H1 (cell line): ENCODE measurements at regions not wholly inside any gene's neighbourhood (a gene's known extent, or its start where the extent isn't known, plus 50 kb on each side); places are given as distances from the start of the nearest gene placed in this dataset.

ENCODE experiments used
- CTCF ChIA-PET: fragments of 300-600 bp; sonication (Branson Sonifier 250); formaldehyde crosslinking; loops from one replicate; lab custom pipeline; 2021; ENCODE audit not compliant: partially characterized antibody; lab: Charles Lee
- POLR2A ChIA-PET: fragments of 300-600 bp; sonication (Branson Sonifier 250); formaldehyde crosslinking; loops from one replicate; lab custom pipeline; 2021; ENCODE audit warnings: inconsistent platforms; ENCODE audit not compliant: partially characterized antibody; lab: Charles Lee
- DNase-seq, 2 experiments: peaks; one replicate each; pipeline versions ENCODE4 v3.0.0 to v3.0.0-alpha.2; 2010 to 2022; ENCODE audit warnings: low spot score in 2 of 2, low read depth in 1 of 2, mixed read lengths in 1 of 2
- FAIRE-seq: peaks from 2 replicates; lab custom pipeline; 2011; peaks lifted over from hg19 to GRCh38; lab: Jason Lieb, UNC
- H2AFZ ChIP-seq: 2 replicates; pipeline ENCODE4 v1.8.1; 2012; ENCODE audit warnings: low read length, inconsistent platforms
- H2AK5ac ChIP-seq: 2 replicates; pipeline ENCODE4 v1.6.1; 2013; ENCODE audit warnings: low read depth, low read length
- H2BK120ac ChIP-seq: replicated peaks from 2 replicates; pipeline ENCODE3; 2013; ENCODE audit warnings: low read depth, low read length, inconsistent platforms
- H2BK12ac ChIP-seq: 2 replicates; pipeline ENCODE4 v1.6.1; 2013; ENCODE audit warnings: low read depth, low read length
- H2BK15ac ChIP-seq: 2 replicates; pipeline ENCODE4 v1.6.1; 2013; ENCODE audit warnings: low read length
- H2BK20ac ChIP-seq: 2 replicates; pipeline ENCODE4 v1.6.1; 2013; ENCODE audit warnings: low read length
- H2BK5ac ChIP-seq: 2 replicates; pipeline ENCODE4 v1.6.1; 2013; ENCODE audit warnings: low read depth, low read length
- H3K14ac ChIP-seq: 2 replicates; pipeline ENCODE4 v1.6.1; 2013; ENCODE audit warnings: inconsistent platforms; ENCODE audit not compliant: insufficient read length
- H3K18ac ChIP-seq: 2 replicates; pipeline ENCODE4 v1.6.1; 2013; ENCODE audit warnings: low read length; ENCODE audit errors: extremely low read depth
- H3K23ac ChIP-seq: 2 replicates; pipeline ENCODE4 v1.6.1; 2013; ENCODE audit warnings: inconsistent platforms; ENCODE audit not compliant: insufficient read length
- H3K23me2 ChIP-seq: 2 replicates; pipeline ENCODE4 v1.6.1; 2013; ENCODE audit warnings: low read depth, low read length
- H3K27ac ChIP-seq: 2 replicates; pipeline ENCODE4 v1.6.1; 2011; ENCODE audit warnings: low read depth, low read length, inconsistent platforms
- H3K27me3 ChIP-seq, 4 experiments: replicated peaks in 1 of 4; 1 replicate in 1 of 4; 2 replicates in 3 of 4; pipeline versions ENCODE4 v1.6.1 to v1.8.1; 2011 to 2013; ENCODE audit warnings: low read length in 3 of 4, mild to moderate bottlenecking in 3 of 4, inconsistent platforms in 2 of 4, mixed read lengths in 2 of 4, moderate library complexity in 1 of 4; ENCODE audit not compliant: control insufficient read depth in 3 of 4, insufficient read depth in 3 of 4; ENCODE audit errors: extremely low read depth in 1 of 4
- H3K36me3 ChIP-seq, 4 experiments: 2 replicates each; pipeline versions ENCODE4 v1.6.1 to v1.8.1; 2011 to 2013; ENCODE audit warnings: mild to moderate bottlenecking in 4 of 4, low read length in 3 of 4, moderate library complexity in 2 of 4, control low read depth in 1 of 4, inconsistent platforms in 1 of 4; ENCODE audit not compliant: insufficient read depth in 4 of 4, control insufficient read depth in 2 of 4
- H3K4ac ChIP-seq: replicated peaks from 2 replicates; pipeline ENCODE3; 2013; ENCODE audit warnings: low read length, low read depth, mixed read lengths, inconsistent platforms; ENCODE audit not compliant: insufficient read length
- H3K4me1 ChIP-seq, 4 experiments: replicated peaks in 1 of 4; 1 replicate in 1 of 4; 2 replicates in 3 of 4; pipeline versions ENCODE4 v1.6.1 to v1.8.1; 2011 to 2013; ENCODE audit warnings: low read length in 3 of 4, inconsistent platforms in 2 of 4, mixed read lengths in 1 of 4; ENCODE audit not compliant: insufficient read depth in 4 of 4, control insufficient read depth in 3 of 4
- H3K4me2 ChIP-seq, 2 experiments: 2 replicates each; pipeline versions ENCODE4 v1.6.1 to v1.8.1; 2011 to 2013; ENCODE audit warnings: low read depth in 2 of 2, low read length in 2 of 2, control low read depth in 1 of 2, inconsistent platforms in 1 of 2, mild to moderate bottlenecking in 1 of 2; ENCODE audit not compliant: insufficient read depth in 1 of 2
- H3K4me3 ChIP-seq, 4 experiments: fragments of 200-600, 300-600 bp in 1 of 4; sonication (generic), shearing (Covaris generic), sonication (Bioruptor Twin) in 1 of 4; 2 replicates each; pipeline versions ENCODE4 v1.5.1 to v1.8.1; 2011 to 2016; ENCODE audit warnings: low read length in 4 of 4, low read depth in 3 of 4, control low read depth in 2 of 4, inconsistent platforms in 2 of 4, mild to moderate bottlenecking in 2 of 4, mixed read lengths in 1 of 4, moderate library complexity in 1 of 4; ENCODE audit not compliant: insufficient read depth in 2 of 4; ENCODE audit errors: extremely low read depth in 1 of 4
- H3K56ac ChIP-seq: replicated peaks from 2 replicates; pipeline ENCODE3; 2013; ENCODE audit warnings: low read depth, mild to moderate bottlenecking, mixed read lengths, low read length, inconsistent platforms; ENCODE audit not compliant: insufficient read length
- H3K79me1 ChIP-seq: 2 replicates; pipeline ENCODE4 v1.6.1; 2013; ENCODE audit warnings: low read depth, low read length, control low read depth
- H3K79me2 ChIP-seq, 2 experiments: 2 replicates each; pipeline versions ENCODE4 v1.6.1 to v1.8.1; 2012 to 2013; ENCODE audit warnings: low read length in 2 of 2, mild to moderate bottlenecking in 2 of 2, inconsistent platforms in 1 of 2; ENCODE audit not compliant: insufficient read depth in 2 of 2, control insufficient read depth in 1 of 2
- H3K9ac ChIP-seq, 4 experiments: replicated peaks in 1 of 4; 1 replicate in 1 of 4; 2 replicates in 3 of 4; pipeline versions ENCODE4 v1.6.1 to v1.8.1; 2011 to 2013; ENCODE audit warnings: low read depth in 3 of 4, low read length in 3 of 4, control low read depth in 2 of 4, mild to moderate bottlenecking in 2 of 4, moderate library complexity in 2 of 4, inconsistent platforms in 1 of 4; ENCODE audit errors: extremely low read depth in 1 of 4
- H3K9me3 ChIP-seq, 2 experiments: 2 replicates each; pipeline versions ENCODE4 v1.6.1 to v1.8.1; 2012 to 2013; ENCODE audit warnings: mild to moderate bottlenecking in 2 of 2, moderate library complexity in 2 of 2, control low read depth in 1 of 2, inconsistent platforms in 1 of 2, low read depth in 1 of 2, low read length in 1 of 2, mixed read lengths in 1 of 2; ENCODE audit not compliant: insufficient read depth in 2 of 2
- H4K20me1 ChIP-seq, 2 experiments: replicated peaks in 1 of 2; 2 replicates each; pipeline versions ENCODE3 to v1.8.1; 2011 to 2013; ENCODE audit warnings: inconsistent platforms in 2 of 2, low read length in 2 of 2, mild to moderate bottlenecking in 1 of 2; ENCODE audit not compliant: insufficient read depth in 2 of 2, control insufficient read depth in 1 of 2
- H4K5ac ChIP-seq: 2 replicates; pipeline ENCODE4 v1.6.1; 2013; ENCODE audit warnings: low read length, low read depth, mixed read lengths, inconsistent platforms; ENCODE audit not compliant: insufficient read length
- H4K8ac ChIP-seq: 2 replicates; pipeline ENCODE4 v1.8.0; 2013; ENCODE audit warnings: mild to moderate bottlenecking, moderate library complexity, low read length, inconsistent platforms; ENCODE audit not compliant: insufficient read depth; ENCODE audit errors: extremely low read depth
- H4K91ac ChIP-seq: replicated peaks from 2 replicates; pipeline ENCODE3; 2013; ENCODE audit warnings: low read length, mixed read lengths, inconsistent platforms; ENCODE audit not compliant: insufficient read length
- ASH2L ChIP-seq: fragments of 200-600, 300-600 bp; sonication (generic); IDR thresholded peaks from one replicate; pipeline ENCODE4 v1.7.1; 2017; ENCODE audit warnings: low read length
- CHD1 ChIP-seq: IDR thresholded peaks from 2 replicates; pipeline ENCODE4 v1.6.1; 2012; ENCODE audit warnings: low read depth, low read length, improper control_type of control experiment
- EZH2 ChIP-seq: fragments of 200-600 bp; sonication (generic); IDR thresholded peaks from 2 replicates; pipeline ENCODE4 v1.7.1; 2012; ENCODE audit warnings: low read depth, mild to moderate bottlenecking, moderate library complexity, low read length, inconsistent platforms; ENCODE audit not compliant: severe bottlenecking
- GTF2F1 ChIP-seq: IDR thresholded peaks from 2 replicates; pipeline ENCODE4 v1.6.1; 2012; ENCODE audit warnings: low read depth, low read length, improper control_type of control experiment, borderline replicate concordance
- HDAC2 ChIP-seq, 2 experiments: fragments of 300-600 bp in 1 of 2; sonication (generic) in 1 of 2; IDR thresholded peaks; 2 replicates each; pipeline ENCODE4 v1.6.1; 2011 to 2012; ENCODE audit warnings: low read depth in 2 of 2, low read length in 2 of 2, mild to moderate bottlenecking in 2 of 2, moderate library complexity in 2 of 2, borderline replicate concordance in 1 of 2, inconsistent platforms in 1 of 2
- HDAC6 ChIP-seq: IDR thresholded peaks from one replicate; pipeline ENCODE4 v1.7.1; 2012; ENCODE audit warnings: low read depth, mild to moderate bottlenecking, inconsistent platforms, low read length, moderate library complexity
- NANOG ChIP-seq: IDR thresholded peaks from 2 replicates; pipeline ENCODE4 v1.6.1; 2011; ENCODE audit warnings: low read length, low read depth, mild to moderate bottlenecking, inconsistent platforms; ENCODE audit not compliant: insufficient read depth, poor library complexity, severe bottlenecking
- POLR2A ChIP-seq, 2 experiments: IDR thresholded peaks; 1 replicate in 1 of 2; 2 replicates in 1 of 2; pipeline ENCODE4 v1.6.1; 2011; ENCODE audit warnings: low read depth in 2 of 2, low read length in 2 of 2, mild to moderate bottlenecking in 2 of 2; ENCODE audit errors: control extremely low read depth in 1 of 2
- POU5F1 ChIP-seq: IDR thresholded peaks from 2 replicates; pipeline ENCODE4 v1.6.1; 2011; ENCODE audit warnings: low read depth, mild to moderate bottlenecking, low read length, moderate library complexity
- TCF12 ChIP-seq: IDR thresholded peaks from 2 replicates; pipeline ENCODE4 v1.6.1; 2011; ENCODE audit warnings: low read depth, mild to moderate bottlenecking, low read length
- WGBS, 2 experiments: shearing (Covaris generic) in 1 of 2; methylation state at CpG; one replicate each; pipeline versions ENCODE4 v1.1.6 to v1.1.7; 2013 to 2015; ENCODE audit warnings: low lambda C conversion rate in 2 of 2, mixed read lengths in 2 of 2, inconsistent platforms in 1 of 2, low coverage in 1 of 2, missing lambda C conversion rate in 1 of 2; ENCODE audit not compliant: insufficient replicate concordance in 2 of 2, insufficient coverage in 1 of 2, insufficient read length in 1 of 2; ENCODE audit errors: extremely low coverage in 1 of 2, missing lambda C conversion rate in 1 of 2; 5-methylcytosine and 5-hydroxymethylcytosine counted together

DNA sequence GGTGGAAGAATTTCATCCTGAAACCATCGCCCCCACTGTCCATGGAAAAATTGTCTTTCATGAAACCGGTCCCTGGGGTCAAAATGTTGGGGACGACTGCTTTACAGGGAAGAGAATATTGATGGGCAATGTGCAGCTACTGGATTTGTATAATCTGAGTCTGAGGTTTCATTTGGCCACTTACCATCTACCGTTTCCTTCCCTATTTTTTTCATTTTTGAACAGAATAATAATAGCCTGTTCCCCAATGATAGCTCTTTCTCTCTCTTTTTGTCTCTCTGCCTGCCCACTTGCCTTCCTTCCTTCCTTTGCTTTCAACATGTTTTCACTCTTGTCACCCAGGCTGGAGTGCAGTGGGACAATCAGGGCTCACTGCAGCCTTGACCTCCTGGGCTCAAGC is 78.3 kb upstream of the TLK1 start:
- CTCF ChIA-PET, result interaction anchor here (0.6 to 1.4 kb wide), 2 partner anchors 23 to 168 kb away, joined by 3 to 4 read pairs; no protein-coding TSS in a partner anchor
- TF ChIP-seq POU5F1 (no peak), POLR2A (IDR thresholded peaks at IDR 0.05; ENCODE audit: control extremely low read depth in 1 of 2, low read depth in 2 of 2, low read length in 2 of 2) (no peak), TCF12 (no peak), CHD1 (no peak), GTF2F1 (no peak), HDAC6 (no peak), ASH2L (no peak), EZH2 (no peak), NANOG (no peak), HDAC2 (IDR thresholded peaks at IDR 0.05; ENCODE audit: borderline replicate concordance in 1 of 2, low read depth in 2 of 2, low read length in 2 of 2) (no peak)
- POLR2A ChIA-PET, result no interaction called here

More for the DNA sequence above, 78.3 kb upstream of the TLK1 start:
- Histone ChIP-seq H3K27ac (no peak overlapping the region), H3K79me1 (no peaks in the 10 kb centered on the region), H3K36me3 (no peaks in the 10 kb centered on the region), H2BK120ac (no peak overlapping the region), H2BK5ac (no peak overlapping the region), H4K91ac (no peak overlapping the region), H3K4ac (no peak overlapping the region), H3K9me3 (peaks cover 0 to 2% of the 10 kb centered on the region in 2 experiments; a peak in 1 of 4 replicates), H2AFZ (no peak overlapping the region), H3K27me3 (no peaks in the 10 kb centered on the region), H3K56ac (no peak overlapping the region), H4K20me1 (no peaks in the 10 kb centered on the region), H4K8ac (no peak overlapping the region), H3K79me2 (no peaks in the 10 kb centered on the region), H3K4me2 (no peak overlapping the region), H3K9ac (no peak overlapping the region), H2BK12ac (no peak overlapping the region), H4K5ac (no peak overlapping the region), H3K23me2 (no peaks in the 10 kb centered on the region), H3K4me3 (no peak overlapping the region), H3K14ac (no peak overlapping the region), H3K4me1 (no peaks in the 10 kb centered on the region), H2AK5ac (no peak overlapping the region), H3K23ac (no peak overlapping the region), H2BK15ac (no peak overlapping the region), H2BK20ac (no peak overlapping the region), H3K18ac (no peak overlapping the region)
- FAIRE-seq, result no peak
- DNase-seq, result no peak
- 98% methylated on average over 4 of the region's 4 CpGs; no CpG with 5 or more reads in 1 of the 2 experiments for WGBS, 2 experiments
